GM19099 (cell line): ENCODE measurements at regions not wholly inside any gene's neighbourhood (a gene's known extent, or its start where the extent isn't known, plus 50 kb on each side); places are given as distances from the start of the nearest gene placed in this dataset.

ENCODE experiments used
- POLR2A ChIP-seq: IDR thresholded peaks from 3 replicates; pipeline ENCODE4 v1.6.1; 2011; ENCODE audit warnings: low read depth; ENCODE audit not compliant: insufficient read length; ENCODE audit errors: extremely low read depth

DNA sequence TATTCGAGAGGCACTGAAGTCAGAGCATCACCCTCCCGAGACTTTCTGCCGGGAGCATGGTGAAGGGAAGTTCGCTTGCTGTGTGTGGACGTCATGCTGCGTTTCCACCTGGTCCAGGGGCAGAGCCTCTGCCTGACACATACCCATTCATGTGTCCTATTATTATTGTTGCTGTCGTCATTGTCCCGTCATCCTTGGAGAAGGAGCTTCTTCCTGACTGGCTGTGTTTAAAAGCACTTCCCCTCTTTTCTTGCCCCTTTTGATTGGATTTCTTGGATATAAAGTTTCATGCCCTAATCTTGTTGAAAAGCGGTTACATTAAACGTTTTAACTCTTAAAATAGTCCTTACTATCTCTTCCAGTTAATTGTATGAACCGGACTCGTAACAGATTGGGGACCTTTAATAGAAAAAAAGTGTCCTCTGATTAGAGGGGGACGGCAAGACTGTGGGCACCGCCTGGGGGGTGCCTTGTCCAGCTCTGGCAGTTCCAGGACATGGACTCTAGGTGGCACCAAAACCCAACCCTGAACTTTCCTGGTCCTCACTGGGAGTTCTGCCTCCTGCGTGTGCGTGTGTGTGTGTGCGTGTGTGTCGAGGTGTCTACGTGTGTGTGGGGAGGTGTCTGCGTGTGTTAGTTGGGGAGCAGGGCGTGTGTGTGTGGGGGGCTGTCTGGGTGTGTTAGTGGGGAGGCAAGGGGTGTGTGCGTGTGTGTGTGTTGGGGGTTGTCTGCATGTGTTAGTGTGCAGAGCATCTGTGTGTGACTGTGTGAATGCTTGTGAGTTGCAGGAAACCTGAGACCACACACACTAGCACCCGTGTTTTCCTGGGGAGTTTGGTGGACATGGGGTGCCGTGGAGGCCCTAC lies 133.3 kb upstream of the CIBAR2 start:
- no peak for TF ChIP-seq POLR2A

- no peak for TF ChIP-seq POLR2A
These were observed 134.2 kb upstream of the CIBAR2 start for GRCh38 chr16:85246473-85246872.

DNA sequence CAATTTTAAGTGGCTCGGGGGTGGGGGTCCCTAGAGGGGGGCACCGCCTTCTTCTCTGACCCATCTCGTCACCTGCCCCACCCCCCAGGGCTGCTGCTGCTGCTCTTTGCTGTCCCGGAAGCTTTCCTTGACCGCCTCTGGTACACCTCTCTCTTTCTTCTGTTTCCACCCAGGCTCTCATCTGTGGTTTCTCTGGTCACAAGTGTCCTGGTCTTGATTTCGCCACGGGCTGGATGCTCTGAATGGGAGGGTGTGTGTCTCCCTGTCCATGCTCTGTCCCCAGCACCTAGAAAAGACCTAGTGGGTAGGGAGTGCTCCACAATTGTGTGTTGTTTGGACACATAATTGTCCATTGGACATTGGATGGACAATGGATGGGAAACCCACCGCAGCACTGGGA lies 134.7 kb upstream of the CIBAR2 start:
- no peak for TF ChIP-seq POLR2A

- TF ChIP-seq POLR2A: no peak
These were observed 136.1 kb upstream of the CIBAR2 start for GRCh38 chr16:85248342-85248741.

DNA sequence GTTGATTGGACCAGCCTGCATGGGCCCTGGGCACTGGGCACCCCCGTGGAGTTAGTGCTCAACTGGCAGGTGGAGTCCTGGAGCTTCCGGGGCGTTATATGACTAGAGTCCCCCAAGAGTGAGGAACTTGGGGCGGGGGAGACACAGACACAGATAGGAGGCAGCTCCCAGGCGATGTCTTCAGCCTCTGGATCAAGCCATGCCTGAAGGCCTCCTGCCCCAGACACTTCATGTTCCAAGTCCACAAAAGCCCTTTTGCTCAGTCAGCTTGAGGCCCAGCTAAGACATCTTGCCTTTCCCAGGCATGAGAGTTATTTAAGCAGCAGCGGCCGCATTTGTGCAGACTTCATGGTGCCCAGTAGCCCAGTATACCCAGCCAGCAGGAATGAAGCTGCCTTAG lies 136.6 kb upstream of the CIBAR2 start:
- no peak for TF ChIP-seq POLR2A

- TF ChIP-seq POLR2A: no peak
These were observed 137.3 kb upstream of the CIBAR2 start for GRCh38 chr16:85249418-85250146.

DNA sequence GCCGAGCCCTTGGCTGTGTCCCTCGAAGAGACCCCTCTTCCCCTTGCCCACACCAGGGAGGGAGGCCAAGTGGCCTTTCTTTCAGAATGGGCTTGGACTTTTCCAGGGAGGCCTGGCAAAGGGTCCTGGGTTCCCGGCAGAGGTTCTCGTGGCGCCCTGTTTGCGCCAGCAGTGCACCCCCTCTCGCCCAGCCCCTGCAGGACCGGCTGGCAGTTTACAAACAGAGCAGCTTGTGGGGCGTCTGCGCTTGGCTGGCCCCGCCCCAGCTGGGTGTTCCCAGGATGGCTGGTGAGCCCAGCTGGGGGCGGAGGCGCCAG lies 137.8 kb upstream of the CIBAR2 start:
- TF ChIP-seq POLR2A: no peak

DNA sequence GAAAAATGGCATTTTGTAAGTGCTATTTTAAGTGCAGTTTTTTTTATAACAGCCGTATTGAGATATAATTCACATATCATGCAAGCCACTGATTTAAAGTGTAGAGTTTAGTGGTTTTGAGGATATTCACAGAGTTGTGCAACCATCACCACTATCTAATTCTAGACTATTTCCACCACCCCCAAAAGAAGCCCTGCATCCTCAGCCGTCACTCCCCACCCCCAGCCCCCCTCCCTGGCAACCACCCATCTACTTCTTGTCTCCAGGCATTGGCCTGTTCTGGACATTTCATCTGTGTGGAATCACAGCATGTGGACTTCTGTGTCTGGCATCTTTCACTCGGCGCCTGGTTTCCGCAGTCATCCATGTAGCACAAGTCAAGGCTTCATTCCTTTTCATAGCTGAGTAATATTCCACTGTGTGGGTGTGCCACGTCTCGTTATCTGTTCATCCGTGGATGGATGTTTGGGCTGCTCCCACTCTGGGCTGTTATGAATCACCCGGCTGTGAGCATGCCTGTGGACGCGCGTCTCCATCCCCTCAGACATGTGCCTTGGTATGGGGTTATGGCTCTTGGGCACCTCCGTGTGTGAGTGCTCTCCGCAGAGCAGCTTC lies 138.4 kb upstream of the CIBAR2 start:
- no peak for TF ChIP-seq POLR2A

DNA sequence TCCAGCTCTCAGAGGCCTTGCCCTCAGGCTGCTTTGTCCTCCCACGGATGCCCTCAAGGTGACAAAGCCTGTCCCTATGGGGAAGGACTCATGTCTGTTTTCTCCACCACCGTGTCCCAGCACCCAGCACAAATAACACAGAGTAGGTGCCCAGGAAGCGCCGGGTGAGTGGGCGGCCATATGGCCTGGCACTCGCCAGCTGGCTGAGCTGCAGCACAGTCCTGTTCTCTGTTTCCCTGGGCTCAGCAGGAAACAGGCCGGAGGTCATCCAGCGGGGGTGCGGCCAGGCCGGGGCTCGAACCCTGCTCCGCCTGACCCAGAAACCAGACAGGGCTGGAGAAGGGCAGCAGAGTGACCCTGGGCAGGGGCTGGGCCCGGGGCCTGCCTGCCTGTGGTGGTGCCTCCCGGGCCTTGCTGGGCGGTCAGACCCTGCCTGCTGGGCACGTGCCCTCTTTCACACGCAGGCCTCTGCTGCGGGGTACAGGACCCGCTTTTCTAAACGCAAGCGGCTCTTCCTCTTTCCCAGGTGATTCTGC lies 139.0 kb upstream of the CIBAR2 start:
- no peak for TF ChIP-seq POLR2A

DNA sequence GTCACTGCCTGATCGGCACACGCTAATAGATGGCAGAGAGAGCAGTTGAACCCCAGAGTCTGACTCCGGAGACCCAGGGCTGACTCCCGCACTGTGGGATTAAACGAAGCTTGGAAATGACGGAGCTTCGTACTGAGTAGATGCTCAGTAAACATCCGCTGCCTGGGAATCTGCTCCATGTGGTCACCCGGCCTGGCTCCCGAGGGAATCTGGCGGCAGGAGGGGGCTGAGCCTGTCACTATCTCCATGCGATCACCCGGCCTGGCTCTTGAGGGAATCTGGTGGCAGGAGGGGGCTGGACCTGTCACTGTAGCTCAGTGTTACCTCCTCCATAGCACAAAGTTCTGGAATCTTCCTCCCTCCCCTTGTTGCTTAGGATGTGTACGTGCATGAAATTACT lies 139.7 kb upstream of the CIBAR2 start:
- no peak for TF ChIP-seq POLR2A

DNA sequence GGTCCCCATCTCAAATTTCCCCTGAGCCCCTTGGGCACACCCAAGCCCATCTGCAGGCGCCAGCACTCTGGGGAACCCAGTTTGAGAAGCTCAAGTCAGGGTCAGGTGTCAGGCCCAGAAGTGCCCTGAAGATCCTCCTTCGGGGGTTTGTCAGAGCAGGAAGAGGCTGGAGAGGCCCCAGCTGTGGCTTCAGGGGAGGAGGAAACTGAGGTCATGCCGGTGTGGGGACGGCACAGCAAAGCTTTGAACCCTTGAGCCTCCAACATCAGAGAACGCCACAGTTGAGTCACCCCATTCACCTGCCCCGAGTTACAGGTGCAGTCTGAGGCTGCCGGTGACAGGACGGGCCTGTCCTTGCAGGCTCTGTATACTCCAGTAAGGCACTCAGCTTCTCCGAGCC lies 140.2 kb upstream of the CIBAR2 start:
- TF ChIP-seq POLR2A: no peak

DNA sequence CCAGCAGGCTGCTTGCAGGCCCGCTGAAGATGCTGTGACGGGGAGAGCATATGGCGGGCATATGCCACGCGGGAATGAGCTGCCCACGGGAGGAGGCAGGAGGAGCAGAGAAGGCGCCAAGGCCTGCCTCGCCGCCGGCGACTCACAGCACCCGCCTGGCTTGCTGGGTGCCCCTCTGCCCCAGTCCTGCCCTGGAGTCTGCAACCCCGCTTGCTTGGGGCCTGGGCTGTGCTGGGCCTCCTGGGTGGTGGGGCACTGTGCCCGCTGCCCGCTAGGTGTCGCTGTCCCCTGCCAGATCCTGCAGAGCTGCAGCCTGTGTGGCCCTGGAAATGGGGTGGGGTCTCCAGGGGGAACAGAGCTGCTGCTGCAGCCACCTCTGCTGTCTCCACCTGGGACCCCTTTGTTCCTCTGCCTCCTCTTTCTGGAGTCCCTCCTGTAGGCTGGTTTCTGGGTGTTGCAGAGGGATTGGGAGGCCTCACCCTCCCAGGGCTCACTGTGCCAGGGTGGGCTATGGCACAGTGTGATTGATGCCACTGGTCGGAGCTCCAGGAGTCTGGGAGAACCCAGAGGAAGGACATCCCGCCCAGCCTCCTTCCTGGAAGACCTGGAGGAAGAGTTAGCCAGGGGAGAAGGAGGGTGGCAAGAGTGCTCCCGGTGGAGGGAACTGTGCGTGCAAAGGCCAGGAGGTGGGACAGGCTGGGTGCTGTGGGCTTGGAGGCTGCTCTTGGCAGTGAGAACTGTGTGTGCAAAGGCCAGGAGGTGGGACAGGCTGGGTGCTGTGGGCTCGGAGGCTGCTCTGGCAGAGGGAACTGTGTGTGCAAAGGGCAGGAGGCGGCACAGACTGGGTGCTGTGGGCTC lies 141.0 kb upstream of the CIBAR2 start:
- TF ChIP-seq POLR2A: no peak

DNA sequence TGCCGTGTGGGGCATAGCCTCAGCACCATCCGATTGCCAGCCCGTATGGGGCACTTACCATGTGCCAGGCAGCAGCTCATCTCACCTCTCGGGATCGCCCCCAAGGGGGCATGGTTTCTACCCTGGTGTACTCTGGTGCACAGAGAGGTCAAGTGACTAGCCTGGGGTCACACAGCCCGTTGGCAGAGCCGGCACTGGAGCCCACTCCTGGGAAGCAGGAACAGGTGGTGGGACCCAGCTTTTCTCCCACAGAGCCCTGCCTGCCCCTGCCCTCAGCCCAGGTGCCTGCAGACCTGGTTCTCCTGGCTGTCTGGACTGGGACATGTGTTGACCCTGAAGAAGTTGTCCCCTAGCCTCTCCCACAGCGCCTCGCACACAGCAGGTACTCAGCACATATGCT lies 141.8 kb upstream of the CIBAR2 start:
- no peak for TF ChIP-seq POLR2A

- no peak for TF ChIP-seq POLR2A
These were observed 142.6 kb upstream of the CIBAR2 start for GRCh38 chr16:85254921-85255320.

GRCh38 chr16:85255777-85256176 lies 143.5 kb upstream of the CIBAR2 start:
- no peak for TF ChIP-seq POLR2A
